ENCODE measurements at regions not wholly inside any gene's neighbourhood (a gene's known extent, or its start where the extent isn't known, plus 50 kb on each side); places are given as distances from the start of the nearest gene placed in this dataset.
"Not testable (repeated sequence)": the region's sequence is repeated elsewhere in the genome, so short reads cannot be mapped to it uniquely, and the experiment has no call there.

DNA sequence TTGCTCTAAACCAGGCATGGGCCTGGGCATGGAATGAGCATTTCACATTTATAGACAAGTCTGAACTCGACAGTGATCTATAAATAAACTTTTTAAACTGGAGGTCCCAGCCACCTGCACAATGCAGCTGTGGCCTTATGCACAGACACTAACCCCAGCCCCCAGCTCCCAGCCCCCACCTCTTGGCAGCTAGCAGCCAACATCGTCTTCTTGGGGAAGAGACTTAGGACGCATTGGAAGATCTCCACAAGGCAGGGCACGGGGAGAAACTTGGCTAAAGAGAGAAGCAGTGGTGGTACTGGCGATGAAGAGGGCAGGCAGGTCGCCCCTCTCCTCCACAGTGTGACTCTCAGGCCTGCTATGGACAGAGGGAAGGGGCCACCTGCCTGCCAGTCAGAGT lies 213.2 kb downstream of the ANAPC1 start:
- no peak overlapping the region for H3K27ac ChIP-seq (ENCODE audit: low read length)
- H3K4me3 ChIP-seq (ENCODE audit: low read length): no peak overlapping the region
- no CpG with 5 or more reads among the region's 6 CpGs for WGBS (ENCODE audit: insufficient coverage, low lambda C conversion rate)
- H3K9me3 ChIP-seq (ENCODE audit: control insufficient read depth, low read depth, low read length): peaks cover 4% of the 10 kb centered on the region
- no peaks in the 10 kb centered on the region for H3K36me3 ChIP-seq (ENCODE audit: control insufficient read depth, insufficient read depth, low read length)
- H3K4me1 ChIP-seq (ENCODE audit: control insufficient read depth, insufficient read depth, low read length): no peaks in the 10 kb centered on the region
- no peaks in the 10 kb centered on the region for H3K27me3 ChIP-seq (ENCODE audit: control insufficient read depth, insufficient read depth, low read length)
- DNase-seq: no peak

DNA sequence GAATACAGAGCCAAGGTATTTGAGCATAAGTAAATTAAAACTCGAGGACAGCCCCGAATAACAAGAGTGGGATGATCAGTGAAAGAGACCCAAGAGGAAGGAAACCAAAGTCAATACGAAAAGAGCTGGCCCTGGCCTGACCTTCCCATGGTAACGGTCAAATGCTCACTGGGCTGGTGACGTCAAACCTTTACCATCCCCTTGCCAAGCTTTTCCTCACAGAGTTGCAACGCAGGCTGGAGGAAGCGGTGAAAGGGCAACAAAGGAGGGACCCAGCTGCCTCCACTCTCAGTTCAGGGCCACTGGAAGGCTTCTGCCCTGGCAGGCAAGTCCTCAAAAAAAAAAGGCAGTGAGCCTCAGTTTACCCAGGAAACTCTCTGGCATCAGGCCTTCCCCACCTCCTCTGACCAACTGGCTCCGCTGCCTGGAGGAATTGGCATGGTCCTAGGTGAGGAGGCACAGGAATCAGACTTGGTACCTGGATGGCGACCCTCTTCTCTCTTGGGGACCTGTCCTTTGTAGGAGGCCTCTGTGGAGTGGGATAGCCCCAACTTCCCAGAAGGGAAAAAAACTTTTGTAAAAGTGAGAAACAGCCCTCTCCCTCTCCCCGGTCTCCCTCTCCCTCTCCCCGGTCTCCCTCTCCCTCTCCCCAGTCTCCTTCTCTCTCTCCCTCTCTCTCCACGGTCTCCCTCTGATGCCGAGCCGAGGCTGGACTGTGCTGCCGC lies 212.4 kb downstream of the ANAPC1 start:
- no CpG with 5 or more reads among the region's 15 CpGs for WGBS (ENCODE audit: insufficient coverage, low lambda C conversion rate)
- H3K36me3 ChIP-seq (ENCODE audit: control insufficient read depth, insufficient read depth, low read length): no peaks in the 10 kb centered on the region
- H3K4me3 ChIP-seq (ENCODE audit: low read length): no peak overlapping the region
- no peak for DNase-seq
- H3K4me1 ChIP-seq (ENCODE audit: control insufficient read depth, insufficient read depth, low read length): no peaks in the 10 kb centered on the region
- peaks cover 4% of the 10 kb centered on the region for H3K9me3 ChIP-seq (ENCODE audit: control insufficient read depth, low read depth, low read length)
- H3K27me3 ChIP-seq (ENCODE audit: control insufficient read depth, insufficient read depth, low read length): no peaks in the 10 kb centered on the region
- H3K27ac ChIP-seq (ENCODE audit: low read length): no peak overlapping the region

DNA sequence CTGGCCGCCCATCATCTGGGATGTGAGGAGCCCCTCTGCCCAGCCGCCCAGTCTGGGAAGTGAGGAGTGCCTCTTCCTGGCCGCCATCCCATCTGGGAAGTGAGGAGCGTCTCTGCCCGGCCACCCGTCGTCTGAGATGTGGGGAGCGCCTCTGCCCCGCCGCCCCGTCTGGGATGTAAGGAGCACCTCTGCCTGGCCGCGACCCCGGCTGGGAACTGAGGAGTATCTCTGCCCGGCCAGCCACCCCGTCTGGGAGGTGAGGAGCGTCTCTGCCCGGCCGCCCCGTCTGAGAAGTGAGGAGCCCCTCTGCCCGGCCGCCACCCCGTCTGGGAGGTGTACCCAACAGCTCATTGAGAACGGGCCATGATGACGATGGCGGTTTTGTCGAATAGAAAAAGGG lies 211.4 kb downstream of the ANAPC1 start:
- not testable (repeated sequence) for H3K36me3 ChIP-seq (ENCODE audit: control insufficient read depth, insufficient read depth, low read length); DNase-seq; H3K27me3 ChIP-seq (ENCODE audit: control insufficient read depth, insufficient read depth, low read length); H3K4me1 ChIP-seq (ENCODE audit: control insufficient read depth, insufficient read depth, low read length); H3K9me3 ChIP-seq (ENCODE audit: control insufficient read depth, low read depth, low read length); H3K4me3 ChIP-seq (ENCODE audit: low read length); H3K27ac ChIP-seq (ENCODE audit: low read length)
- no CpG with 5 or more reads among the region's 27 CpGs for WGBS (ENCODE audit: insufficient coverage, low lambda C conversion rate)

DNA sequence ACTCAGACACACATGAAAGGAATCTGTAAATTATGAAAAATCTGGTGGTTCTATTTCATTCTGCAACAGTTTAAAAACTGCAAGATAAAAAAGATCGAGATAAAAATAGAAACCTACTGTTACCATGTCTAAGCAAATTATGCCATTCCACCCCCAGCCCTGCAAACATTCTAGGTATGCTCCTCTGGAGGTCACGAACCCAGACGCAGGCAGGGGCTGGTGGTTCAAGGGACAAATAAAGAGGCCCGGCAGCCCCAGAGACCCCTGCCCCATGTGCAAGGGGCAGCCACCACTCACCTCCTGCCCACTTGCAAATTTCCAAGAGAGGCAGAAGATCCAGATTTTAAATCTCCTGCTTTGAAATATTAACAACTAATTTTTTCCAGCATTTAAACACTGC lies 210.5 kb downstream of the ANAPC1 start:
- Histone ChIP-seq H3K27ac (ENCODE audit: low read length) (no peak overlapping the region), H3K36me3 (ENCODE audit: control insufficient read depth, insufficient read depth, low read length) (no peaks in the 10 kb centered on the region), H3K4me3 (ENCODE audit: low read length) (no peak overlapping the region), H3K4me1 (ENCODE audit: control insufficient read depth, insufficient read depth, low read length) (no peaks in the 10 kb centered on the region), H3K27me3 (ENCODE audit: control insufficient read depth, insufficient read depth, low read length) (peaks cover 2% of the 10 kb centered on the region), H3K9me3 (ENCODE audit: control insufficient read depth, low read depth, low read length) (peaks cover 4% of the 10 kb centered on the region)
- DNase-seq: no peak
- WGBS (ENCODE audit: insufficient coverage, low lambda C conversion rate): no CpG with 5 or more reads among the region's 4 CpGs

DNA sequence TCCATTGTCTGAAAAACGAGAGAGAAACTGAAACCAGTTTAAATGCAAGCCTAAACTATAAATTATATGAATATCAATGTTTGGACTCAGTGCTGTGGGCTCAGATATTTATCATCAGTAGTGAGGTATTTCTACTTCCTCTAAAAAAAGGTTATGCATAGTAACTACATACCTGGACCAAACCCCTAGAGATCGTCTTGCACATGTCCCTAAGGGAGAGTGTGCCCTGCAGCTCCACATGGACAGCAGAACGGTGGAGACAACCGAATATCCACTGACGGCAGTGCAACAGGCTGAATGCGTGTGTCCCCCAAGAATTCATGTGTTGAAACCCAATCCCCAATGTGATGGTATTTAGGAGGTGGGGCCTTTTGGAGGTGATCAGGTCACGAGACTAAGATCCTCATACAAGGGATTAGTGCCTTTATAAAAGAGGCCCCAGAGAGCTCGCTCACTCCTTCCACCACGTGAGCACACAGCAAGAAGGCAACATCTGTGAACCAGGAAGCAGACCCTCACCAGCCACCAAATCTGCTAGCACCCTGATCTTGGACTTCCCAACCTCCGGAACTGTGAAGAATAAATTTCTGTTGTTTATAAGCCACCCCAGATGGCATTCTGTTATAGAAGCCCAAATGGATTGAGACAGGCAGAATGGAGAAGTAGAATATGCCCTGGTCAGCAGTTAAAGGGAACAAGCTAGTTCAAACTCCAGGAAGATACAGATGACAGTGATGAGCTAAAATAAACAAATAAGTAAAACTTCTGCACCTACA lies 208.4 kb downstream of the ANAPC1 start:
- Histone ChIP-seq H3K27me3 (ENCODE audit: control insufficient read depth, insufficient read depth, low read length) (peaks cover 2% of the 10 kb centered on the region), H3K9me3 (ENCODE audit: control insufficient read depth, low read depth, low read length) (peaks cover 4% of the 10 kb centered on the region), H3K4me1 (ENCODE audit: control insufficient read depth, insufficient read depth, low read length) (no peaks in the 10 kb centered on the region), H3K27ac (ENCODE audit: low read length) (no peak overlapping the region), H3K36me3 (ENCODE audit: control insufficient read depth, insufficient read depth, low read length) (no peaks in the 10 kb centered on the region), H3K4me3 (ENCODE audit: low read length) (no peak overlapping the region)
- 56% methylated on average over 1 of the region's 10 CpGs for WGBS (ENCODE audit: insufficient coverage, low lambda C conversion rate)
- DNase-seq: no peak

DNA sequence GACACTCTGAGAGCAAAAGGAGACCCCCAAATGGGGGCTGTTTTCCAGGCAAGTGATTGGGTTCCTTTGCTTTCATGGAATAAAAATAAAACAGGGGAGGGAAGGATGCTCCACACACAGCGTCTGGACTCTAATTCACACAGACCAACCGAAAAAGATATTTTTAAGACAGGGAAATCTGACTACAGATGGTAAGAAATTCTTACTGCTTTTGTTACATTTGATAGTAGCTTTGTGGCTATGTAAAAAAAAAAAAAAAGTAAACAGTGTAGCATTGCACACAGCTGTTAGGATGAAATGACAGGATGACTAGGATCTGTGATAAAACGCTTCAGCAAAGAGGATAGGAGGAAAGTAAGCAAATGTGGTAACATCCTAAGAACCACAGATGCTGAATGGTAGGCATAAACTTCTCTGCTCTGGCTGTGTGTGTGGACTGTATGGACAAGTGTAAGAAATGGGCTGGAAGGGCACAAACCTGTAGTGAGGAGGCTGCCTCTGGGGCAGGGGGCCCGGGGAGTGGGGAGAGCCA lies 207.6 kb downstream of the ANAPC1 start:
- no peak for DNase-seq
- Histone ChIP-seq H3K4me1 (ENCODE audit: control insufficient read depth, insufficient read depth, low read length) (no peaks in the 10 kb centered on the region), H3K4me3 (ENCODE audit: low read length) (no peak overlapping the region), H3K27me3 (ENCODE audit: control insufficient read depth, insufficient read depth, low read length) (peaks cover 2% of the 10 kb centered on the region), H3K9me3 (ENCODE audit: control insufficient read depth, low read depth, low read length) (peaks cover 4% of the 10 kb centered on the region), H3K36me3 (ENCODE audit: control insufficient read depth, insufficient read depth, low read length) (no peaks in the 10 kb centered on the region), H3K27ac (ENCODE audit: low read length) (no peak overlapping the region)
- 60% methylated on average over 1 of the region's 4 CpGs for WGBS (ENCODE audit: insufficient coverage, low lambda C conversion rate)

DNA sequence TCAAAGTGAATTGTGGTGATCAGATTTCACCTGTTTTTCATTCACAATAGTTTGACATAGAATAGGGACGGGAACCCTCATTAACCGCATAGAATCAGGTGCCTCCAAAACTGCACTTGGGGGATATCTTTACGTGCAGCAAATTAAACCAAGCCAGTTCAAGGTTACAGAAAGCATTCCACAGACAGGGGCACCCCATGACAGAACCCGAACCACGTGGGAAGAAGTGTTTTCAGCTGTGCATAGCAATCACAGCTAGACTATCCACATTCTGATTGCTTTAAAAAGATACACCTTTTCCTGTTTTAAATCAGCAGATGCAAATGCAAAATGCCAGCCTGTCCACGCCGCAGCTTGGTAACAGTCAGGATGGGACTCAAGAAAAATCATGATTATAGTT lies 205.8 kb downstream of the ANAPC1 start:
- no peaks in the 10 kb centered on the region for H3K36me3 ChIP-seq (ENCODE audit: control insufficient read depth, insufficient read depth, low read length)

DNA sequence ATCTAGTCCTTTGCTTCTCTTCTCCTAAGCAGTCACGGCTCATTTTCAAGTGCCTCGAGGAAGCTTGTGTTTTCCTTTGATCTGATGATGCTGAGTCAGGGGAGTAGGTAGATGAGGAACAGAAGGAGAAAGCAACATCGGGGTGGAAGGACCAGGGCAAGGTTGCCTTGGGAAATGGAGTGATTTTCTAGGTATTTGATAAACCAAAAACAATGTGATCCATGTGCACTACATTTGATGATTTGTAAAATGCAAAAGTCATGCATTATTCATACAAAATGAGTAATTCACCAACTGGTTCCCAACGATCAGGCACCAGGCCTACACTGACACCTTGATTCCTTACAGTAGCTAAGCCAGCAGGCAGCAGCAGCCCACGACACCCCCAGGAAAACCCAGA lies 205.3 kb downstream of the ANAPC1 start:
- H3K9me3 ChIP-seq (ENCODE audit: control insufficient read depth, low read depth, low read length): no peaks in the 10 kb centered on the region
- no peaks in the 10 kb centered on the region for H3K36me3 ChIP-seq (ENCODE audit: control insufficient read depth, insufficient read depth, low read length)
- H3K4me1 ChIP-seq (ENCODE audit: control insufficient read depth, insufficient read depth, low read length): no peaks in the 10 kb centered on the region
- H3K27ac ChIP-seq (ENCODE audit: low read length): no peak overlapping the region
- WGBS (ENCODE audit: insufficient coverage, low lambda C conversion rate): 33% methylated on average over 1 of the region's 5 CpGs
- no peak for DNase-seq
- peaks cover 2% of the 10 kb centered on the region for H3K27me3 ChIP-seq (ENCODE audit: control insufficient read depth, insufficient read depth, low read length)
- H3K4me3 ChIP-seq (ENCODE audit: low read length): no peak overlapping the region

More for the DNA sequence above, 205.8 kb downstream of the ANAPC1 start:
- DNase-seq: no peak
- Histone ChIP-seq H3K27ac (ENCODE audit: low read length) (no peak overlapping the region), H3K9me3 (ENCODE audit: control insufficient read depth, low read depth, low read length) (no peaks in the 10 kb centered on the region), H3K4me1 (ENCODE audit: control insufficient read depth, insufficient read depth, low read length) (no peaks in the 10 kb centered on the region), H3K27me3 (ENCODE audit: control insufficient read depth, insufficient read depth, low read length) (peaks cover 2% of the 10 kb centered on the region), H3K4me3 (ENCODE audit: low read length) (no peak overlapping the region)
- no CpG with 5 or more reads among the region's 7 CpGs for WGBS (ENCODE audit: insufficient coverage, low lambda C conversion rate)

DNA sequence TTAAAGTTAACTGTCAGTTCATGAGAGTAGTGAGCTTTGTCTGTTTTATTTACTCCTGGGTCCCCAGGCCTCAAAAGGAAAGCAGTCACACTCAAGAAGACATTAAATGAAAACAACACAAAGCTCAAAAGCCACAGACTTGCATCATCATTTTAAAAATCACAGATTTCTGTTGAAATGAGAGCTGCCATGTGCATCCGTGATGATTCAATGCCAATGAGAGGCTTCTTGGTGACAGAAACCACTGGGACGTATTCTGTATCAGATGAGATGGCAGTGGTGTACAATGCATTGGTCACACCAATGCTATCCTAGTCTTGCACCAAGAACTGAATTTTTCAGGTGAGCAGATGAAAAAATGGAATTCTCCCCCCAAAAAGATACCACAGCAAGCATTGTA lies 204.8 kb downstream of the ANAPC1 start:
- Histone ChIP-seq H3K9me3 (ENCODE audit: control insufficient read depth, low read depth, low read length) (no peaks in the 10 kb centered on the region), H3K4me1 (ENCODE audit: control insufficient read depth, insufficient read depth, low read length) (no peaks in the 10 kb centered on the region), H3K27me3 (ENCODE audit: control insufficient read depth, insufficient read depth, low read length) (peaks cover 2% of the 10 kb centered on the region), H3K4me3 (ENCODE audit: low read length) (no peak overlapping the region), H3K36me3 (ENCODE audit: control insufficient read depth, insufficient read depth, low read length) (no peaks in the 10 kb centered on the region), H3K27ac (ENCODE audit: low read length) (no peak overlapping the region)
- no peak for DNase-seq
- WGBS (ENCODE audit: insufficient coverage, low lambda C conversion rate): 83% methylated on average over 1 of the region's 2 CpGs

DNA sequence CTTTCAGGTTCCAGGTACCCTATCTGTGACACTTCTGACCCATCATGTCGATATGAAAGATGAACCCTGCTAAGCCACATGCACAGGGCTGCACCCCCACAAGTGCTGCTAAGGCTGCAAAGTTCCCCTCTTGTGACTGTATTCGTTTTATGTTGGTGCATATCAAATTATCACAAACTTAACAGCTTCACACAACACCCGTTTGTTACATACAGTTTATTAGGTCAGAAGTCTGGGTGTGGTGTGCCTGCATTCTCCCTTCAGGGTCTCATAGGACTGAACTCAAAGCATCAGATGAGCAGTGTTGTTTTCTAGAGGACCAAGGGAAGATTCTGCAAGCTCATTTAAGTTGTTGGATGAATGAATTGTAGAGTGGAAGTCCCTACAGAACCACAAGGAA lies 199.4 kb downstream of the ANAPC1 start:
- no peak overlapping the region for H3K27ac ChIP-seq (ENCODE audit: low read length)
- WGBS (ENCODE audit: insufficient coverage, low lambda C conversion rate): no CpG with 5 or more reads among the region's 3 CpGs
- H3K4me1 ChIP-seq (ENCODE audit: control insufficient read depth, insufficient read depth, low read length): no peaks in the 10 kb centered on the region
- no peaks in the 10 kb centered on the region for H3K9me3 ChIP-seq (ENCODE audit: control insufficient read depth, low read depth, low read length)
- no peak for DNase-seq
- no peaks in the 10 kb centered on the region for H3K36me3 ChIP-seq (ENCODE audit: control insufficient read depth, insufficient read depth, low read length)
- H3K4me3 ChIP-seq (ENCODE audit: low read length): no peak overlapping the region
- H3K27me3 ChIP-seq (ENCODE audit: control insufficient read depth, insufficient read depth, low read length): no peaks in the 10 kb centered on the region
